Mucosa of descending colon (tissue), 3 donors: ENCODE measurements at regions not wholly inside any gene's neighbourhood (a gene's known extent, or its start where the extent isn't known, plus 50 kb on each side); places are given as distances from the start of the nearest gene placed in this dataset.

Source experiments
- ATAC-seq: fragments of 200-7000 bp; cut with Tn5 transposase; one replicate; pipeline ENCODE4 v1.9.1; 2020; ENCODE audit warnings: mild to moderate bottlenecking, moderate library complexity
- DNase-seq, 3 donors: peaks; one replicate each; pipeline ENCODE4 v3.0.0-alpha.2; 2020
- H3K36me3 ChIP-seq: fragments of 200-600 bp; one replicate; pipeline ENCODE4 v1.8.0; 2021; ENCODE audit warnings: low read depth, mild to moderate bottlenecking
- H3K4me1 ChIP-seq: fragments of 200-600 bp; one replicate; pipeline ENCODE4 v1.8.0; 2021; ENCODE audit warnings: low read depth, mild to moderate bottlenecking
- H3K4me3 ChIP-seq: fragments of 200-600 bp; one replicate; pipeline ENCODE4 v1.8.0; 2021; ENCODE audit warnings: mild to moderate bottlenecking
- H3K9me3 ChIP-seq: fragments of 200-600 bp; one replicate; pipeline ENCODE4 v1.8.0; 2021; ENCODE audit warnings: mild to moderate bottlenecking
- CTCF ChIP-seq: fragments of 200-600 bp; IDR thresholded peaks from one replicate; pipeline ENCODE4 v1.8.0; 2022; ENCODE audit warnings: antibody characterized with exemption, mild to moderate bottlenecking
- intact Hi-C, 2 donors: fragments of 100-400 bp; cut with DNase I in 1 of 2; cut with micrococcal nuclease in 1 of 2; formaldehyde crosslinking; loops; one replicate each; pipeline versions ENCODE4 v1.11.0 to v1.11.1; 2022; cut with DNase I, micrococcal nuclease
- donor health status: DM: no; HTN: no; CAD: no; lungs with moderate emphysema.
- donor health status: DM: no; HTN: no; CAD: no.
- donor health status: DM: no; HTN: yes; CAD: no.

DNA sequence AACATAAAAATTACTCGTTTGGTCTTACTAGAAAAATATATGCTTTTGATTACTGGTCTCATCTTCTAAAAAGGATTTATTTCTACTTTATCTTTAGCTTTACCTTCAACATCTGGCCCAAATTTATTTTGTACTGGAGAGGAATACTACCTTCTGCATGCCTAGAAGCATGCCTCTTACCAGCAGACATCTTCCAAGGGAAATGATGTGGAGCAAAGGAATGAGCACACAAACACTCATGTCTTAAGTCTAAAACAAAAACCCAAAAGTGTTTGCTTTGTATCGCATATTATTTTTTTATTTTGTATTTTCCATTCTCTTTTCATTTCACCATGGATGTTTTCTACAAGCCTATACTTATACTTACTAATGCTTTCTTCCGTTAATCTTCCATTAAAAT, 304.6 kb upstream of the KCNMB2 start:
- H3K9me3 ChIP-seq, result no peaks in the 10 kb centered on the region
- H3K4me3 ChIP-seq, result no peak overlapping the region
- no peak for DNase-seq
- H3K4me1 ChIP-seq, result no peaks in the 10 kb centered on the region
- ATAC-seq, result no peak
- TF ChIP-seq CTCF, result no peak
- no peaks in the 10 kb centered on the region for H3K36me3 ChIP-seq
- intact Hi-C loops, result no loop called here

DNA sequence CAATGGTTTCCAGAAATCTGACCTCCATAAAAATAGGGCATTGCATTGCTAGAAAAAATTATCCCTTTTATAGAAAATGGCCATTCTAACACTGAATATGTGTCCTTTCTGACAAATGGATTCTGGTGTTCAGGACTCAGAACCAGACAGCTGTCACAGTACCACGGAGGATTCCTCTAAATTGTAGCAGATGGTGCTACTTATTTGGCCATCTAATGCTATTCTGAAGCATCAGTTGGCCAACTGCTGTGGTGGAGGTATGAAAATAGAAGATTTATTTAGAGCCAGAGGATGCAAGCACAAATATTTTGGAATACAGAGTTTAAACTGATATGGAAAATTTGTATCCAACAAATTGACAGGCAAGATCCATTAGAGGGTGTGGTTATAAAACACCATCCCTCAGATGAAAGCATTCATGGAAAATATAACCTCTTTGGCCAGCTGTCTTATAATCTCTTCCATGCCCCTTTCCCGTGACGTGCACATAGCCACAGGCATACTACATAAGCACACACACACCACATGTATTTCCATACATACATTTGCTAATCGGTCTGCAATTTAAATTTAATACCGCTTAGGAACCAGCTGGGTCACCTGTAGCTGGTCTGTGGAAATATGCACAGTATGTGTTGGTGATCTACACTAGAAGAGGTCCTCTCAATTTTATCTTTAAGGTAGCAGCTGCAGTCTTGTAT, 302.7 kb upstream of the KCNMB2 start:
- Histone ChIP-seq H3K9me3 (no peaks in the 10 kb centered on the region), H3K4me3 (no peak overlapping the region), H3K36me3 (no peaks in the 10 kb centered on the region), H3K4me1 (no peaks in the 10 kb centered on the region)
- intact Hi-C loops, result no loop called here
- ATAC-seq (no peak), DNase-seq (no peak)
- TF ChIP-seq CTCF, result no peak

- intact Hi-C loops, result no loop called here
- no peak for TF ChIP-seq CTCF
- Histone ChIP-seq H3K36me3 (no peaks in the 10 kb centered on the region), H3K9me3 (no peaks in the 10 kb centered on the region), H3K4me1 (no peaks in the 10 kb centered on the region), H3K4me3 (no peak overlapping the region)
- DNase-seq (no peak), ATAC-seq (no peak)
Observed at GRCh38 chr3:178236555-178237277, 299.5 kb upstream of the KCNMB2 start.

GRCh38 chr3:178238179-178238578, 298.1 kb upstream of the KCNMB2 start:
- Histone ChIP-seq H3K4me3 (no peak overlapping the region), H3K36me3 (no peaks in the 10 kb centered on the region), H3K4me1 (no peaks in the 10 kb centered on the region), H3K9me3 (no peaks in the 10 kb centered on the region)
- ATAC-seq, result no peak
- TF ChIP-seq CTCF, result no peak
- no peak for DNase-seq
- intact Hi-C loops, result no loop called here

GRCh38 chr3:178244733-178245709, 291.2 kb upstream of the KCNMB2 start:
- TF ChIP-seq CTCF, result no peak
- DNase-seq (no peak), ATAC-seq (no peak)
- Histone ChIP-seq H3K9me3 (no peaks in the 10 kb centered on the region), H3K36me3 (no peaks in the 10 kb centered on the region), H3K4me1 (no peaks in the 10 kb centered on the region), H3K4me3 (no peak overlapping the region)
- intact Hi-C loops, result no loop called here
